Mammary epithelial cell (primary cell): ENCODE measurements at regions not wholly inside any gene's neighbourhood (a gene's known extent, or its start where the extent isn't known, plus 50 kb on each side); places are given as distances from the start of the nearest gene placed in this dataset.

Source experiments
- EZH2 ChIP-seq: IDR thresholded peaks from 2 replicates; pipeline ENCODE4 v1.6.1; 2012; ENCODE audit warnings: low read length, inconsistent platforms, borderline replicate concordance
- TF ChIP-seq, protein P1 (sequence below), 2 donors: IDR thresholded peaks in 1 of 2; conservative IDR thresholded peaks in 1 of 2; 2 replicates each; pipeline ENCODE4 v1.5.1; 2011 to 2012; ENCODE audit warnings: inconsistent platforms in 2 of 2, low read length in 2 of 2, mild to moderate bottlenecking in 2 of 2, control low read depth in 1 of 2, low read depth in 1 of 2; ENCODE audit not compliant: insufficient read depth in 1 of 2; ENCODE audit errors: extremely low read depth in 1 of 2

DNA sequence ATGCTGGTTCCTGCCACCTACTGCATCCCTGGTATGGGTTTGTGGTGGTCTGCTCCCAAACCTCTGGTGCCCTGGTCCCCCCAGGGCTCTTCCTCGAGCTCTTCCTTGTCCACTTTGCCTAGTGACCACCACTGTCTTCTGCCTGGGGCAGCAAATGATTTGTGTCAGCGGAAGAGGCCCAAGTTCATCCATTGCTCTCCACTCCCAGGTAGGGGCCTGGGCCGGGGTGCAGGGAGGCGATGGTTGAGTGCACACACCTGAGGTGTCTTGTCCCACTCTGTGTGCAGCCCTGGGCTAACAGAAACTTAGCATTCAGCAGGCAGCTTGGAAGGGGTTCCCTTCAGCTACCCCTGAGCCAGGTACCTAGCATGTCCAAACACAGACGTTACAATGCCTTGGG is 75.6 kb upstream of the SOX3 start:
- TF ChIP-seq, protein P1, sequence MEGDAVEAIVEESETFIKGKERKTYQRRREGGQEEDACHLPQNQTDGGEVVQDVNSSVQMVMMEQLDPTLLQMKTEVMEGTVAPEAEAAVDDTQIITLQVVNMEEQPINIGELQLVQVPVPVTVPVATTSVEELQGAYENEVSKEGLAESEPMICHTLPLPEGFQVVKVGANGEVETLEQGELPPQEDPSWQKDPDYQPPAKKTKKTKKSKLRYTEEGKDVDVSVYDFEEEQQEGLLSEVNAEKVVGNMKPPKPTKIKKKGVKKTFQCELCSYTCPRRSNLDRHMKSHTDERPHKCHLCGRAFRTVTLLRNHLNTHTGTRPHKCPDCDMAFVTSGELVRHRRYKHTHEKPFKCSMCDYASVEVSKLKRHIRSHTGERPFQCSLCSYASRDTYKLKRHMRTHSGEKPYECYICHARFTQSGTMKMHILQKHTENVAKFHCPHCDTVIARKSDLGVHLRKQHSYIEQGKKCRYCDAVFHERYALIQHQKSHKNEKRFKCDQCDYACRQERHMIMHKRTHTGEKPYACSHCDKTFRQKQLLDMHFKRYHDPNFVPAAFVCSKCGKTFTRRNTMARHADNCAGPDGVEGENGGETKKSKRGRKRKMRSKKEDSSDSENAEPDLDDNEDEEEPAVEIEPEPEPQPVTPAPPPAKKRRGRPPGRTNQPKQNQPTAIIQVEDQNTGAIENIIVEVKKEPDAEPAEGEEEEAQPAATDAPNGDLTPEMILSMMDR (conservative IDR thresholded peaks at IDR 0.05 in 1 of 2, IDR thresholded peaks at IDR 0.05 in 1 of 2; ENCODE audit: extremely low read depth in 1 of 2, insufficient read depth in 1 of 2, low read depth in 1 of 2, low read length in 2 of 2) = no peak
- TF ChIP-seq EZH2 = no peak
